OCI-LY3 (cell line): ENCODE measurements at regions not wholly inside any gene's neighbourhood (a gene's known extent, or its start where the extent isn't known, plus 50 kb on each side); places are given as distances from the start of the nearest gene placed in this dataset.

Experiments used
- H2AFZ ChIP-seq: fragments of 200-600, 300-600 bp; shearing (Covaris generic); 2 replicates; pipeline ENCODE4 v1.6.0; 2014; ENCODE audit warnings: antibody characterized with exemption, low read depth, low read length
- H3K27ac ChIP-seq: fragments of 200-600, 300-600 bp; sonication (generic); 2 replicates; pipeline ENCODE4 v1.5.1; 2014; ENCODE audit warnings: mild to moderate bottlenecking, low read length, moderate library complexity, mixed read lengths
- H3K27me3 ChIP-seq: fragments of 200-600, 300-600 bp; sonication (generic); 2 replicates; pipeline ENCODE4 v1.6.1; 2014; ENCODE audit warnings: low read depth, low read length, mixed read lengths
- H3K36me3 ChIP-seq: fragments of 200-600, 300-600 bp; sonication (generic); replicated peaks from 2 replicates; pipeline ENCODE3; 2014; ENCODE audit warnings: low read depth, low read length, mixed read lengths
- H3K4me1 ChIP-seq: fragments of 300-600, 200-600 bp; sonication (generic); 2 replicates; pipeline ENCODE4 v1.6.1; 2014; ENCODE audit warnings: low read length, mixed read lengths
- H3K4me2 ChIP-seq: fragments of 200-600, 300-600 bp; sonication (generic); 2 replicates; pipeline ENCODE4 v1.6.1; 2014; ENCODE audit warnings: low read length, mixed read lengths
- H3K4me3 ChIP-seq: fragments of 300-600, 200-600 bp; sonication (generic); 2 replicates; pipeline ENCODE4 v1.5.1; 2014; ENCODE audit warnings: antibody characterized with exemption, mild to moderate bottlenecking, low read length, moderate library complexity
- H3K79me2 ChIP-seq: fragments of 300-600, 200-600 bp; shearing (Covaris generic); 2 replicates; pipeline ENCODE4 v1.6.1; 2014; ENCODE audit warnings: mild to moderate bottlenecking, low read length, mixed read lengths
- H3K9ac ChIP-seq: fragments of 300-600, 200-600 bp; shearing (Covaris generic); 2 replicates; pipeline ENCODE4 v1.6.0; 2014; ENCODE audit warnings: mild to moderate bottlenecking, low read length, moderate library complexity
- H3K9me3 ChIP-seq: fragments of 200-600, 300-600 bp; shearing (Covaris generic); 2 replicates; pipeline ENCODE4 v1.6.1; 2014; ENCODE audit warnings: low read length, mixed read lengths; ENCODE audit not compliant: insufficient read depth
- H4K20me1 ChIP-seq: fragments of 200-600, 300-600 bp; sonication (generic); 2 replicates; pipeline ENCODE4 v1.6.1; 2016; ENCODE audit warnings: low read length, mixed read lengths; ENCODE audit not compliant: insufficient read depth
- EZH2phosphoT487 ChIP-seq: fragments of 200-600 bp; shearing (Covaris generic); IDR thresholded peaks from 2 replicates; pipeline ENCODE4 v1.6.1; 2018; ENCODE audit warnings: antibody characterized with exemption, mixed run types, low read depth
- TF ChIP-seq, protein P1 (sequence below): fragments of 200-600, 300-600 bp; sonication (generic); IDR thresholded peaks from 2 replicates; pipeline ENCODE4 v1.5.1; 2014; ENCODE audit warnings: antibody characterized with exemption, low read length, low read depth

DNA sequence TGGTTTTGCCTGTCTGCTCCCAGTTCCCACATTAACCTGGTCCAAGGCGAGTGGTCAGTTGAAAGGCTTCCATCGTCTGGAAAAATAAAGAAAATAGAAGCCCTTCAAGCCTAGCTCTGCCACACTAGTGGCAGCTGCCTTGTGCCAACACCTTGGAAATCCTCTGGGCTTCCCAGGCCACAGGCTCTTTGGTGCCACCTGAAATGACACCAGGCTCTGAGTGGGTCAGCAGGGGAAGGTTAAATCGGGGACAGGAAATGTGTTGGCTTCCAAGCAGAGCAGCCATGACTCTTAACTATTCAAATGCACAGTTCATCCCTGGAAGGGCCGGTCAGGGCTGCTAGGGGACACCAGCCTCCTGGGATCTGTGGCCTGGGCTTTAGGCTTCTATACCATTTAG lies 558.7 kb downstream of the MATN1 start:
- H4K20me1 ChIP-seq, result no peaks in the 10 kb centered on the region
- H3K9me3 ChIP-seq, result no peaks in the 10 kb centered on the region
- no peak overlapping the region for H3K4me3 ChIP-seq
- no peaks in the 10 kb centered on the region for H3K79me2 ChIP-seq
- no peaks in the 10 kb centered on the region for H3K36me3 ChIP-seq
- H3K27ac ChIP-seq, result no peak overlapping the region
- no peak overlapping the region for H2AFZ ChIP-seq
- no peak overlapping the region for H3K4me2 ChIP-seq
- no peaks in the 10 kb centered on the region for H3K27me3 ChIP-seq
- no peak overlapping the region for H3K9ac ChIP-seq
- no peaks in the 10 kb centered on the region for H3K4me1 ChIP-seq
- TF ChIP-seq EZH2phosphoT487, result no peak
- TF ChIP-seq, protein P1, sequence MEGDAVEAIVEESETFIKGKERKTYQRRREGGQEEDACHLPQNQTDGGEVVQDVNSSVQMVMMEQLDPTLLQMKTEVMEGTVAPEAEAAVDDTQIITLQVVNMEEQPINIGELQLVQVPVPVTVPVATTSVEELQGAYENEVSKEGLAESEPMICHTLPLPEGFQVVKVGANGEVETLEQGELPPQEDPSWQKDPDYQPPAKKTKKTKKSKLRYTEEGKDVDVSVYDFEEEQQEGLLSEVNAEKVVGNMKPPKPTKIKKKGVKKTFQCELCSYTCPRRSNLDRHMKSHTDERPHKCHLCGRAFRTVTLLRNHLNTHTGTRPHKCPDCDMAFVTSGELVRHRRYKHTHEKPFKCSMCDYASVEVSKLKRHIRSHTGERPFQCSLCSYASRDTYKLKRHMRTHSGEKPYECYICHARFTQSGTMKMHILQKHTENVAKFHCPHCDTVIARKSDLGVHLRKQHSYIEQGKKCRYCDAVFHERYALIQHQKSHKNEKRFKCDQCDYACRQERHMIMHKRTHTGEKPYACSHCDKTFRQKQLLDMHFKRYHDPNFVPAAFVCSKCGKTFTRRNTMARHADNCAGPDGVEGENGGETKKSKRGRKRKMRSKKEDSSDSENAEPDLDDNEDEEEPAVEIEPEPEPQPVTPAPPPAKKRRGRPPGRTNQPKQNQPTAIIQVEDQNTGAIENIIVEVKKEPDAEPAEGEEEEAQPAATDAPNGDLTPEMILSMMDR, result no peak

DNA sequence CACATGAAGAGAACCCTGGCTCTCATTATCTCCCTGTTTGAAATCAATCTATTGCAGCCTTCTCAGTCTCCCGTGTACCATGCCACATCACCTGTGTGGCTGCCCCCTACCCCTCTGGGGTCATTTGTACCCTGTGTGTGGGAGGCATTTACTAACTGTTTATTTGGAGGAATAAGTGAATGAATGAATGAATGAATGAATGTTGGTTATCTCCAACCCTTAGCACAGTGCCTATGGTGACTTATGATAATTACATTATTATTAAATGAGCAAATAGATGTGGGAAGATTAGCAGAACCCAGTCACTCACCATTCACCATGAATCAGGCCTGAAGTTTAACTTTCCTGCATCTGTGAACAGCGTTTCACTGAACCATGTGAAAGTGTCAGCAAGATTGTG lies 560.8 kb downstream of the MATN1 start:
- no peak overlapping the region for H3K4me3 ChIP-seq
- no peak for TF ChIP-seq EZH2phosphoT487
- TF ChIP-seq, protein P1, result no peak
- no peak overlapping the region for H2AFZ ChIP-seq

DNA sequence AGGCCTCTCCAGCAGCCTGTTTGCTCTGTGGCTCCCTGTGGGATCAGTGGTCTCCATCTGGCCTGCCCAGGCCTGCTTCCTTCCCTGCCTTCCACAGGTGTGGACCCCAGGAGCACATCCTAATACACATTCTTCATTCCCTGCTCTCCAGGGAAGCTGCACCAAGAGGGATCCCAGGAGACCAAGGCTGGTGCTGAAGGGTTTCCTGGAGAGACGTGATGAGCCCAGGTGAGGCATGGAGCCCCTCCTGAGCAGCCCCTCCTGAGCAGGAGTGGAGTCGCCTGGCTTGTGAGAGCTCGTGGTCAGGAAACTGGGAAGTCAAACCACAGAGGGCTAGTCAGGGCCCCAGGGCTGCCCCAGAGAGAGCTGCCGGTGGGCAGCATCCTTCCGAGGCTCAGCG lies 561.4 kb downstream of the MATN1 start:
- no peak overlapping the region for H2AFZ ChIP-seq
- no peak overlapping the region for H3K27ac ChIP-seq
- no peaks in the 10 kb centered on the region for H4K20me1 ChIP-seq
- H3K4me2 ChIP-seq, result no peak overlapping the region
- no peaks in the 10 kb centered on the region for H3K9me3 ChIP-seq
- no peaks in the 10 kb centered on the region for H3K4me1 ChIP-seq
- H3K27me3 ChIP-seq, result no peaks in the 10 kb centered on the region
- TF ChIP-seq, protein P1, result no peak
- TF ChIP-seq EZH2phosphoT487, result no peak
- H3K36me3 ChIP-seq, result no peaks in the 10 kb centered on the region
- H3K9ac ChIP-seq, result no peak overlapping the region
- H3K4me3 ChIP-seq, result no peak overlapping the region
- H3K79me2 ChIP-seq, result no peaks in the 10 kb centered on the region

More for the DNA sequence above, 560.8 kb downstream of the MATN1 start:
- no peaks in the 10 kb centered on the region for H3K36me3 ChIP-seq
- H3K27me3 ChIP-seq, result no peaks in the 10 kb centered on the region
- H3K9me3 ChIP-seq, result no peaks in the 10 kb centered on the region
- H3K27ac ChIP-seq, result no peak overlapping the region
- no peak overlapping the region for H3K4me2 ChIP-seq
- H4K20me1 ChIP-seq, result no peaks in the 10 kb centered on the region
- H3K79me2 ChIP-seq, result no peaks in the 10 kb centered on the region
- H3K4me1 ChIP-seq, result no peaks in the 10 kb centered on the region
- H3K9ac ChIP-seq, result no peak overlapping the region

DNA sequence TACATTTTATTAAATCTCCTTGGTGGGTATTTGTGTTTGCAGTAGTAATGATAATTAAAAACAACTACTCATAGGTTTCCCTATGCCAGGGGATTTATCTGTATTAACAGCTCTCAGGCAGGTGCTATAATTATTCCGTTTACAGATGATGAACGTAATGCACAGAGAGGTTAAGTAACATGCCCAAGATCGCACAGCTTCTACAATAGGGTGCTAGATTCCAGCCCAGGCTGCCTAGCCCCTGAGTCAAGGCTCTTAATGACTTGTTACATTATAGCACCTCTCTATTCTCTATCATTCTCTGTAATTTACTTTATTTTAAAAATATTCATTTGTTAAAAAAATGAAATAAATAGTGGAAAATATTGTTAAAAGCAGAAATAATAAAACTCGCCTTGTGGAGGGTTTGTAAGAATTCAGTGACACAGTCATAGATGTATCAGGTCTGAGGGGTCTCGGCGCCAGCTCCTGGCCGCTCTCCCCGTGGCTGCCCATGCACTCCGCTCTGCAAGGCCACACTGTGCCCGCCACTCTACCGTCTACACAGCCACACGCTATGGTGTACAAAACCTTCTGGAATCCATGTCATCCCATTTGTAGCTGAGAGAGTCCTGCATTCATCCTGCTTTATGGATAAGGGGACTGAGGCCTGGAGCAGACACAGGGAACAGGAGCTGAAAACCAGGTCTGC lies 562.2 kb downstream of the MATN1 start:
- no peak overlapping the region for H2AFZ ChIP-seq
- TF ChIP-seq, protein P1, result no peak
- no peak for TF ChIP-seq EZH2phosphoT487
- H3K9me3 ChIP-seq, result no peaks in the 10 kb centered on the region
- H3K27ac ChIP-seq, result no peak overlapping the region
- no peaks in the 10 kb centered on the region for H3K79me2 ChIP-seq
- no peak overlapping the region for H3K4me2 ChIP-seq
- no peaks in the 10 kb centered on the region for H3K27me3 ChIP-seq
- no peaks in the 10 kb centered on the region for H3K36me3 ChIP-seq
- H3K4me3 ChIP-seq, result no peak overlapping the region
- H3K4me1 ChIP-seq, result no peaks in the 10 kb centered on the region
- H3K9ac ChIP-seq, result no peak overlapping the region
- no peaks in the 10 kb centered on the region for H4K20me1 ChIP-seq
